ENCODE measurements at regions not wholly inside any gene's neighbourhood (a gene's known extent, or its start where the extent isn't known, plus 50 kb on each side); places are given as distances from the start of the nearest gene placed in this dataset.
"Not testable (repeated sequence)": the region's sequence is repeated elsewhere in the genome, so short reads cannot be mapped to it uniquely, and the experiment has no call there.

DNA sequence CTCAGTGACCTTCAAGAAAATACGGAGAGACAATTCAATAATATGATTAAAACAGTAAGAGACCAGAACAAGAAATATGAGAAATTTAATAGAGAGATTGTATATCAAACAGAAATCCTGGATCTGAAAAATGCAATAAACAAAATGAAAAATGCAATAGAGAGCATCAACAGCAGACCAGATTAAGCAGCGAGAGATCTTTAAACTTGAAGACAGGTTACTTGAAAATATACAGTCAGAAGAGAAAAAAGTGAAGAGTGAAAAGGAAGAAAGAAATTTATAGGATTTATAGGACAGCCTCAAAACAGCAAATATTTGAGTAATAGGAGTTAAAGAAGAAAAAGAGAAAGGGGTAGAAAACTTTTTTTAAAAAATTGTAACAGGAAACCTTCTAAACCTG, 813.9 kb upstream of the GRM7 start:
- DNase-seq (ENCODE audit: low read depth, low spot score) = no peak
- no peak overlapping the region for H3K27ac ChIP-seq

DNA sequence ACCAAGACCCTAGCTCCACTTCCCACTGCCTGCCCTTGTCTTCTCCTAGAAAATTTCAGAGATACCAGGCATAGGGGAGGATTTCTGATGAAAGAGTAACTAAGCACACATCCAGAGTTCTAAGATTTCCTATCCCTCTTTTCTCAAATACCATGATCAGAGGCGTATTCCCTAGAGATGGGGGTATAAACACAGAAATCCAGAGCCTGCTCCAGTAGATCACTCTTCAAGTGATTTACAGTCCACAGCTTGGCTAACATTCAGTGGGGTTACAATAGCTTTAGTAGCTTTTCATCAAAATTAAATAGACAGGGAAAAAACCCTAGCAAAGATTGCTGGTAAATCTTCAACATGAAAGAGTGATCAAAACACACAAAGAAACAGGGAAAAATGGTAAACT, 800.7 kb upstream of the GRM7 start:
- no peak overlapping the region for H3K27ac ChIP-seq
- DNase-seq (ENCODE audit: low read depth, low spot score) = no peak

DNA sequence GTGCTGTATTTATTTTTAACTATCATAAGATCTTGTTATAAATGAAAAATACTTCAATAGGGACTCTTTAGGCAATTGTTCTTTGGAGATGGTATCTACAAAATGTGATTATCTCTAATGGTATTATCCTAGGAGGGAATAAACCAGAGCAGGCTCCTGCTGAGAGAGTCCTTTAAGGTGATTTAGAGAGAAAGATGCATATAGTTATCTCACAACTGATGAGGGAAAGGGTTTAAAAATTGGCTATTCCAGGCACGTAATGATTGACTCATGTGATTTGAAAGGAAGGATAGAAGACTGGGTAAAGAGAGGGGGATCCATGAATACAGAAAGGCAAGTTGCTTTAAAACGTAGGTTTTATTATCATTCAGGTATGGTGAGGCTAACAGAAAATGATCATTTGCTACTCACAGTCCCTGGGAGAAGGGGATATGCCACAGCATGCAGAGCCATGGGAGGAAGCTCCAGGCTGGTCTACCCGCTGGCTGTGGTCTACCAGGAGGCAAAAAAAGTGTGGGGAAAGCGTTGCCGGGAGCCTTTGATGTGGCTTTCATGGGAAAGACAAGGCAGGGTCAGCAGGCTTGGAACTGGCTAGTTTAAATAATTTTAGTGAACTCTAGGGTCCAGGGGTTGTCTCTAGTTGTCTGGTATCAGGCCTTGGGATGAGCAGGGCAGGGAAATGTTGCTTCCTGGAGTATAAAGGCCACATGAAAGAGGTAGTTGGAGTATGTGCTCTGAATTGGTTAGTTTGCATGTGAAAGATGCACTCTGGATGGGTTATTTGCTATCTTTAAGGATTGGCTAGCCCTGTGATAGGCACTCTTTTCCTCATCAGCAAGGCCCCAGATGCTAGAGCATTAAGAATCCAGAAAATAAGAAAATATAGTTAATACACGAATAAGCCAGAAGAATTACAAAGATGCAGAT, 798.4 kb upstream of the GRM7 start:
- no peak for DNase-seq (ENCODE audit: low read depth, low spot score)
- H3K27ac ChIP-seq = no peak overlapping the region

DNA sequence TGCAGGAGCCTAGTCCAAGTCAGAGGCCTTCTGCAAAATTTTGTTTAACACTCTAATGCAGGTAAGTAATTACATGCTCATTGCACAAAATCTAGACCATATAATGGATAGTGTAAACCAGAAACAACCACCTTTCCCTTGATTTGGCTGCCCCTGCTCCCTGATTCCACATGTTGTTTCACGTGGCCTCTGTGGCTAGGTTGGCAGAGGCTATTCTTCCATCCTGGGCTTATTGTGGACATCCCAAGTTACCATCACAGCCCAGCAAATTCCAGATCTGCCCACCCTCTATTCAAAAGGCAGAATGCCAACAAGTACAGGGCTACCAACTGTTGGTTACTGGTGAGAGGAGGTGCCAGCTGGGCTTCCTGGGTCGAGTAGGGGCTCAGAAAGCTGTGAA, 794.5 kb upstream of the GRM7 start:
- DNase-seq (ENCODE audit: low read depth, low spot score) = no peak

DNA sequence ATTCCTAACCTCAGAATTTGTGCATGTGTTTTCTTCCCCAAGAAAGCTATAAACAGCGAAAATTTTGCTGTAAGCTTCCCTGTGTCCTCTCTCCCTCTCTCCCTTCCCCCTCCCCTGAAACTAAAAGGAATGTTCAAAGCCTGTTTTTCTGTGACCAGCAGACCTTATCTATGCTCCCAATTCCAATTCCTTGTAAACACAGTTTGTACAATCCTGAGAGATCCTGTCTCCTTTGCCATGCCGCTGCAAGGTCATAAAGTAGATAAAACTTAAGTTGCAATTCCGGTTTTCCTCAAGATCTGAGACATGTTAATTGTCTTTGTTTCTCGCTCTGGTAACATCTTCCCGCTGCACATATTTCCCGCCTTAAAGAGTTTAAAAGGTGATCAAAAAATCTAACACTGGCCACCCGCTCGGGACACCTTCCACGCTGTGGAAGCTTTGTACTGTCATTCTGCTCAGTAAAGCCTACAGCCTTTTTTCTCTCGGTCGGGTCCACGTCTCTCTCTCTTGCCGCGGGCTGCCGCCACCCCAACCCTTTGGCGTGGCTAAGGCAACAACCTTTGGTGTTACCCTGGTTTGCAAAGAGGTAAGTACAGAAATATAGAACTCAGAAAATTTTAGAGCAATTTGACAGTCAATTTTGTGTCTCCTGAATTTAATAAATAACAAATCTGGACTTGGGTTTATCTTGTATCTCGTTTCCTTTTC, 793.9 kb upstream of the GRM7 start:
- not testable (repeated sequence) for DNase-seq (ENCODE audit: low read depth, low spot score); H3K27ac ChIP-seq

More for the DNA sequence above, 794.5 kb upstream of the GRM7 start:
- no peak overlapping the region for H3K27ac ChIP-seq

DNA sequence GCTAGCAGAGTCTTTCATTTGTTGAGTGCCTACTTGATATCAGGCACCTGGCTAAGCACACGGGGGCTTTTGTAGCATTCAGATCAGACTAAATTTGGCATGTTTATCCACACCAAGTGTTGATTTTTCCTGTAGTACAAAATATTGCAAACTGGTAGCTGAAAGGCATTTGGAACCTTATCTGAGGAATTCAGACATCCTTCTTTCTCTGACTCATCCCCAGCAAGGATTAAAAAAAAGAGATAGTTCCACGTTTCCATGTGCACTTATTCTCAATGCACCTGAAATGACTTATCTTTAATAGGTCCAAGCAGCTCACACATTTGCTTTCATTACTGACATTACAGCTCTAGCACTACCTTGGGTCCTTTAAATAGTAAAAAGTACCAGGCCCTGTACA, 786.0 kb upstream of the GRM7 start:
- DNase-seq (ENCODE audit: low read depth, low spot score) = no peak

DNA sequence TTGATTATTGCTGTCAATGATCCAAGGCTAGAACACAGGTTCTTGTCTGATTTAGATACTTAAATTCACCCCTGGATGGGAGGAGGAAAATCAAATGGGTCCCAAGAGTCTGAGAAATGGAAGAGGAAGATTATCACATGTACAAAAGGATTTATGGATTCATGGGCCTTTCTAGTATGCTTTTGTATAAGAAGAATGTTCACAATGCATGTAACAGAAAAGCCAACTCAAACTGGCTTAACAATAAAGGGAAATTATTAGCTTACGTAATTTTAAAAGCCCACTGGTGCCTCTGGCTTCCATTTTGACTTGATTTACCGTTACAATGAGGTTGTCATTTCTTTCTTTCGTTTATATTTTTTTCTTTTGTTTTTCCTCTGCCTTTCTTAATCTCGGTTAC, 782.5 kb upstream of the GRM7 start:
- DNase-seq (ENCODE audit: low read depth, low spot score) = no peak
- no peak overlapping the region for H3K27ac ChIP-seq

More for the DNA sequence above, 786.0 kb upstream of the GRM7 start:
- H3K27ac ChIP-seq = no peak overlapping the region

DNA sequence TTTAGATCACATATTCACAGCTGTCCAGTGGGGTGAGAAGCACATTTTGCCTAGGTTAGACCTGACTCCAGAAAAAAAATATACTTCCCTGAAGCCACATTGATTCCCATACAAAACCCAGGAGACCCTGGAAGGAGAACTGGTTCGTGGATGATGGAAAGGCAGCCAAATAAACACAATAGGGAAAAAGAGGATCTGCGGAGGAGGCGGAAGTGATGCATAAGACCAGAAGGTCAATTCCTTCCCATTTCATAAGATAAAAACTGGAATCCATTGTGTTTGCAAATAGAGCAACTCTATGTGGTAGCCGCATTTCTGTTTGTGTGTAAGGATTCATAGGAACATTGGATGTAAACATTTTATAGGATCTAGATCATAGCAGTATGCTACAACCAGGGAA, 781.9 kb upstream of the GRM7 start:
- H3K27ac ChIP-seq = no peak overlapping the region
- DNase-seq (ENCODE audit: low read depth, low spot score) = no peak

DNA sequence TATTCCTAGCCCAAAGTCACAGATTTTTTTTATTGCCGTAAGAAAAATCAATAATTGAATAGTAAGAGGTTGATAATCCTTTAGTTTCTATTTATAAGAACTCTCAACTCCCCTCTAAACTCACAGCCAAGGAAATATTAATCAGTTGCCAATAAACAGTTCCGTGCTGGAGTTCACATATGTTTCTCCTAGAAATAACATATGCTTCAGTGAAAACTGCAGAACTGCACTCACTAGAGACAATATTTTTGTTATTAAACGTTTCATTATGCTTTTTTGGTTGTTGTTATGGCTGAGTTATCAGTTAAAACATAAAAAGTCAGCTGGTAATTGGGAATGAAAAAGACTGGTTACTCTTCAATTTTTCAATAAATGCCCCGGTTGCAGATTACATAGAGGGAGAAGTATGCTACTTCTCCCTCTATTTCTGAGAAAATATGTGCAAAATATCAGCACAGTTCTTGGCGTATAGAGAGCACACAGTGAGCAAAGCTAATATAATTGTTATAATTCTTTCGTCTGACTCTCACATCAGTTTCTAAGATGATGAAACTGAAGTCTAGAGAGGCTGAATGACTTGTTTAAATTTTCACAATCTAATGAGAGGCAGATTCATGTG, 781.2 kb upstream of the GRM7 start:
- no peak overlapping the region for H3K27ac ChIP-seq
- no peak for DNase-seq (ENCODE audit: low read depth, low spot score)

DNA sequence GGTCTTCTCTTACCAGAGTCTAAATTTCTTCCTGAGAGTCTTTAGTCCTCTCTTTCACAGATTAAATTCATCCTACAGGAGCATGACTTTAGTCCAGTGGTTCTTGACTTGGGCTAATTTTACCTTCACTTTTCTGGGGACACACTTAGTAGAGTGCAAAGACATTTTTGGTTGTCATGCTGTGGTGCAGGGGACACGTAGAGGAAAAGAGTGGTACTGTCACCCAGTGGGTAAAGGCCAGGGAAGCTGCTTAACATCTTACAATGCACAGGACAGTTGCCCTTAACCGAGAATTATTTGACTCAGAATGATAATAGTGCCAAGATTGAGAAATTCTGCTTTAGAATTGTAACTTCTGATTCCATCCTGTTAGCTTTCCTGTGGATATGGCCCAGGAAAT, 772.5 kb upstream of the GRM7 start:
- DNase-seq (ENCODE audit: low read depth, low spot score) = no peak
- H3K27ac ChIP-seq = no peak overlapping the region

DNA sequence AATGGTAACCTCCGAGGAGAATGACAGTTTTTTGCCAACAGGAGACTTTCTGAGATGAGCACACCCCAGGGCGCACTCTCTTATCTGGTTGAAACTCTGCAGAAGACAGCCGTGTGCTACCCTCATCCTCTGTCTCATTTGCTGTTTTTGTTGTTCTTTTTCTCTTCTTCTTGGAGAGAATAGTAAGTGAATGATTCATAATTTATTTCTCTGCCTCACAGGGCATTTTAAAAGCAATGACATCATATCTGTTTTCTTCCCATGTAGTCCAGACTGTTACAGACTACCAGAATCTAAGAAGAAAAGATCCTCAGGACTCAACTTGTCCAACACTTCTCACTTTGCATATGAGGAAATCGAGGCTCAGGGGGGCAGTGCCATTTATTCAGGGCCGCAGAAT, 771.1 kb upstream of the GRM7 start:
- DNase-seq (ENCODE audit: low read depth, low spot score) = no peak
- H3K27ac ChIP-seq = no peak overlapping the region

DNA sequence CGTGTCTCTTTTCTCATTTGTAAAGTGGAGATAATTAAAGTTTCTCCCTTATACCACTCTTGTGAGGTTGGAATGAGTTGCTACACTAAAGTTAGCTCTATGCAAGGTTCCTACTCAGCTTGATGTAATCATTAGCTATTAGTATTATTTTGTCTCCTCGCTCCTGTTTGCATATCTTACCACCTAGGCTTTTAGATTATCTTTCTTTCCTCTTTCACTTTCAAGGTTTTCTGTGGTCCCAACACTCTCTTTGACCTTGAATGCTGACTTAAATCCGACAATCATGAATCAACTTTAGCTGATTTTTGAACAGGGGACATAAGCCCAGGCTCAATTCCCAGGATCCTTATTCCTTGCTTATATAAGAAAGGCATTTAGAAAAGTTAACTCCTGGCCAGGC, 769.7 kb upstream of the GRM7 start:
- DNase-seq (ENCODE audit: low read depth, low spot score) = no peak

DNA sequence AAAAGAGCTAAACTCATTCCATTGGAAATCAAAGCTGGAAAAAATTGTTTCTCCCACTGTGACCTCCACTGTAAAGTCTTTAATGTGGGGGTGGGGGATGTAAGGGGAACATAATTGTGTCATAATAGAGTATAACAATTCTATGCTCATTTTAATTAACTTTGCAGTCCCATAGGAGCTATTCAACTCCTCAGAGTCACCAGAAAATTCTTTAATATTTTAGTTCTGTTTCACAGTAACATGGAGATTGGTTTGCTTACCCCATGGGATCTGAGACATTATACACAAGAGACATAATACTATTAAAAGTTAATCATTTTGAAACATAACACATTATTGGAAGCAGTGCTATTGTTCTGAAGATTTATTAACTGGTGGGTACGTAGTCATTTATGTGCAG, 765.9 kb upstream of the GRM7 start:
- no peak for DNase-seq (ENCODE audit: low read depth, low spot score)

More for the DNA sequence above, 769.7 kb upstream of the GRM7 start:
- H3K27ac ChIP-seq = no peak overlapping the region

DNA sequence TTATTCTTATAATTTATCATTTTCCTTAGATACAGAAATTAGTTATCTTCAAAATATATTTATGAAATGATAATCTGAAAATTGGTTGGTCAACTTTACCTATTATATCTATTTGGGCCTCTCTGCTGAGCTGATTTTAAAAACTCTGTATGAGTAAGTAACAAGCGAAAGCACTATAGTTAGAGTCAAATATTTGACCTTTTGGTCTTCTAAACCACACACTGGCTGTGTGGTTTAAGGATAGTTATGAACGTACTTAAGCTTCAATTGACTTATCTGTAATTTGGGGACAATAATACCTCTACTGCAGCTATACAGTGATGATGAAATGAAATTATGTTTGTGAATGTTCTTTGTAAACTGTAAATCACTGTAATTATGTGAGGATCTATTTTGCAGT, 763.9 kb upstream of the GRM7 start:
- DNase-seq (ENCODE audit: low read depth, low spot score) = no peak
- no peak overlapping the region for H3K27ac ChIP-seq

More for the DNA sequence above, 765.9 kb upstream of the GRM7 start:
- no peak overlapping the region for H3K27ac ChIP-seq

DNA sequence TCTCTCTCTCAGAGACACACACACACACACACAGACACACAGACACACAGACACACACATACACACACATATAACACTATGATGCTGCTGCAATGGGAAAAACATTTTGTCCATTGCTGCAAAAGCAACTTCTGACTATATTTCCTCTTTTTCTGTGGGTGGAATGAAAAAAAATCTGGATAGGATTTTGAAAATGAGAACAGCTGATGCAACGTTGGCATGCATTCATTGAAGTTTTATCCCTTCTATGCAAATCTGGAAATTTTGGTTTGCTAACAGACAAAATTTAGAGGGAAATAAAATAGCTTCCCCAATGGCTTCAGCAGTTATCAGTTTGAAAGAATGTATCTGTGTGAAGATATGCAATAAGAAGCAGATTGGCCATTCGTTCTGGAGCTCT, 763.4 kb upstream of the GRM7 start:
- H3K27ac ChIP-seq = no peak overlapping the region
- DNase-seq (ENCODE audit: low read depth, low spot score) = no peak

DNA sequence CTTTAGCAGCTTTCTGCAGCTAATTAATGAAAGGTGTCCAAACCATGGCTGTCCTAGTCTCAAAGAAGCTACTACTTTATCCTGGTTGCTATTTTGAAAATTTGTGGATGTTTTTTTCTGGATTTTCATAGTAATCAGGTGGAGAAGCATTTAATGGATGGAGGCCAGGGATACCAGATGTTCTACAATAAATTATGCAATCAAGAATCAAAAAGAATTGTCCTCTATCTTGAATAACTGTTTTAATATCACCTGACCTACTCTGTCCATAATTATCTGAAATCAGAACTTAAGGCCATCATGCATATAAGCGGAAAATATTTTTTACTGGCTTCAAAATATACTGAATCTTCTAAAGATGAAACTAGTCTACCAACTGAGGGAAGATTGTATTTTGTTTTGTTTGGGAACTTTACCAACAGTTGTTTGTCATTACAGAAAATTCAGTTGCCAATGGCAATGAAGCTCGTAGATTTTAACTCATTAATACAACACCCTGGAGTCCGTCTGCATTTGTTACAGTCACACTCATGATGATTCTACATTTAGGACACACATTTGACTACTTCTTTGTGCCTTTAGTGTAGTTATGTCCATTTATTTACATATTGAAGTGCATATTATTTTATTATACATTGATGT, 762.3 kb upstream of the GRM7 start:
- H3K27ac ChIP-seq = no peak overlapping the region
- DNase-seq (ENCODE audit: low read depth, low spot score) = no peak

DNA sequence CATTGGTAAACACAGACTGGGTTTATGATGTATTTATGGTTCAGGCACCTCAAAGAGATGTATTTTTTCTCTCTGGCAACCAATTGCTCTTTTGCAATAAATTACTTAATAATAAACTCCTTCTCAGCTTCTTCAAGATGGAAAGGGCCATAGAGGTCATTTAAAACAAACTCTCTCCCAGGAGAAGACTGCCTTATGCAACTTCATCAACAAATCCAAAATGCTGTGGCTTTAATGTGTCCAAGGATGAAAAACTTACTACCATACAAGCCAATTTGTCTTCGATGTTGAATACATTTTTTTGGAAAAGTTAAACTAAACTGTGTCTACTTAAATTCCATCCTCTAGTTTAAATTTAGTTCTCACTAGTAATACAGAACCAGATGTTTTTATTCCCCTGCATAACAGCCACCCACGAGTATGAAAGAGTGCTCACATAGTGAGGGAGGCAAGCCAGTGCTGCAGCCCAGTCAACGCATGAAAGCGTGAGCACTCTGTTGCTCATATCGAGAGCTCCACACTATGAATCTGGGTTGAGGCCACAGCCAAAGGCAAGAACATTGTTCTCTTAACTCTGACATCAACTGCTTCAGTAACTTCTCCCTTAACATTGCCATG, 761.3 kb upstream of the GRM7 start:
- H3K27ac ChIP-seq = no peak overlapping the region
- no peak for DNase-seq (ENCODE audit: low read depth, low spot score)

DNA sequence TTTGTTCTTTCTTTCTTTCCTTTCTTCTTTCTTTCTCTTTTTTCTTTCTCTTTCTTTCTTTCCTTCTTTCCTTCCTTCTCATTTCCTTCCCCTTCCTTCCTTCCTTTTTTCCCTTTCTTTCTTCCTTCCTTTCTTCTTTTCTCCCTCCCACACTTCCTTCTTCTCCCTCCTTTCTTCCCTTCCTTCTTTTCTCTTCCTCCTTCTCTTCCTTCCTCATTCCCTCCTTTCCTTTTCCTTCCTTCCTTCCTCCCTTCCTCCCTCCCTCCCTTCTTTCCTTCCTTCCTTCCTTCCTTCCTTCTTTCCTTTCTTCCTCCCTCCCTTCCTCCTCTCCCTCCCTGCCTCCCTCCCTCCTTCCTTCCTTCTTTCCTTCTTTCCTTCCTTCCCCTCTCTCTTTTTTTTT, 755.7 kb upstream of the GRM7 start:
- H3K27ac ChIP-seq = no peak overlapping the region
- DNase-seq (ENCODE audit: low read depth, low spot score) = no peak

DNA sequence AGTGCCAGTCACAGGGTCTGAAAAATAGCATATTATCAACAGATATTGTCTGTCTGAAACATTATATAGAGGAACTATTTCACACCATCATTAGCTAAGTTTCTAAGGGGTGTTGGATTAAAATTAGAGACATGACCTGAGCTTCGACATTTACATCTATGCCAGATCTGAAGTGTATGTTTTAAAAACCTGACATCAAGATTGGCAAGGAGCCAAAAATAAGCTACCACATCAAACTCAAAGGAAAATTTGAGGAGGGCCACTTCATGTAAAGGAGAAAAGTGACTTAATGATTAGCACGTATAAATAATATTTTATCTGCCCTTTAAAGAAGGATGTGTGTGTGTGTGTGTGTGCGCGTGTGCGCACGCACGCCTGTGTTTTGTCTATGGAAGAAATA, 752.0 kb upstream of the GRM7 start:
- no peak for DNase-seq (ENCODE audit: low read depth, low spot score)
- H3K27ac ChIP-seq = no peak overlapping the region

DNA sequence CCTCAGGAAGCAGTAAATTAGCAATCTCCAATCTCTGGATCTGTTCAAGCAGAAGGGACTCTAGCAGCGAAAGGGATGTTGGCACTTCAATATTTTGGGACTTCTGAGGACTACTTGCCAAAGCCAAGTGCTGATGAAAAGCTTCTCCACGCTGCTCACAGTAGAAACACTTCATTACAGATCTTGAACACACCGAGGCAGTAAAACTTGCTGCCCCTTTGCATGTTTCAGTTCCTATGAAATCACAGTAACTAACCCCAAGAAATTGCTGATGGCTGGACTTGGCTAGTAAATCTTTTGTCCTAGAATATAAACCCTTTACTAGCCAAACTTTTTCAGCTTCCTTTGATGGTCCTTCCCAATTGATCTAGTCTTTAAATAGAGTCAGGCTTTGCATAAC, 750.5 kb upstream of the GRM7 start:
- H3K27ac ChIP-seq = no peak overlapping the region
- no peak for DNase-seq (ENCODE audit: low read depth, low spot score)
